ENCODE measurements at regions not wholly inside any gene's neighbourhood (a gene's known extent, or its start where the extent isn't known, plus 50 kb on each side); places are given as distances from the start of the nearest gene placed in this dataset.

GRCh38 chr18:45343365-45343764, 271.9 kb upstream of the SLC14A2 start:
- TF ChIP-seq, protein P1, sequence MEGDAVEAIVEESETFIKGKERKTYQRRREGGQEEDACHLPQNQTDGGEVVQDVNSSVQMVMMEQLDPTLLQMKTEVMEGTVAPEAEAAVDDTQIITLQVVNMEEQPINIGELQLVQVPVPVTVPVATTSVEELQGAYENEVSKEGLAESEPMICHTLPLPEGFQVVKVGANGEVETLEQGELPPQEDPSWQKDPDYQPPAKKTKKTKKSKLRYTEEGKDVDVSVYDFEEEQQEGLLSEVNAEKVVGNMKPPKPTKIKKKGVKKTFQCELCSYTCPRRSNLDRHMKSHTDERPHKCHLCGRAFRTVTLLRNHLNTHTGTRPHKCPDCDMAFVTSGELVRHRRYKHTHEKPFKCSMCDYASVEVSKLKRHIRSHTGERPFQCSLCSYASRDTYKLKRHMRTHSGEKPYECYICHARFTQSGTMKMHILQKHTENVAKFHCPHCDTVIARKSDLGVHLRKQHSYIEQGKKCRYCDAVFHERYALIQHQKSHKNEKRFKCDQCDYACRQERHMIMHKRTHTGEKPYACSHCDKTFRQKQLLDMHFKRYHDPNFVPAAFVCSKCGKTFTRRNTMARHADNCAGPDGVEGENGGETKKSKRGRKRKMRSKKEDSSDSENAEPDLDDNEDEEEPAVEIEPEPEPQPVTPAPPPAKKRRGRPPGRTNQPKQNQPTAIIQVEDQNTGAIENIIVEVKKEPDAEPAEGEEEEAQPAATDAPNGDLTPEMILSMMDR (IDR thresholded peaks at IDR 0.05; ENCODE audit: low read depth, low read length): no peak
- TF ChIP-seq POLR2A (IDR thresholded peaks at IDR 0.05; ENCODE audit: extremely low read depth, insufficient read length) (no peak), MYC (IDR thresholded peaks at IDR 0.05; ENCODE audit: low read depth, low read length) (no peak)
